ENCODE measurements at regions not wholly inside any gene's neighbourhood (a gene's known extent, or its start where the extent isn't known, plus 50 kb on each side); places are given as distances from the start of the nearest gene placed in this dataset.

DNA sequence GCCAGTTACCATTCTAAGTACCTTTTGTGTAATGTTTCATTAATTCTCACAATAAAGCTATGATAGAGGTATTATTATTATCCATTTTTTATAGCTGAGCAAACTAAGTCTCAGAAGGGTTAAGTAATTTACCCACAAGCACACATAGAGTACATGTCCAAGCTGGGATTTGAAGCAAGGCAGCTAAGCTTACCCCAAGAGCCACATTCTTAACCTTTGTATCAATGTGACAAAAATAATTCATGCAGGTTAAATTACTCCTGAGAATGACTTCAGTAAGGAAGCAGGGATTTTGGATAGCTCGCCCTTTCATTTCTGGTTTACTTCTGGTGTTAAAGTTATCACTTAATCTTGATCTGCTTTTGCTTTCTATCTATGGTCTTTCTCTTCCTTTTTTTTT is 141.9 kb downstream of the ACTBL2 start:
- DNase-seq: no peak
- no peak for ATAC-seq
- intact Hi-C loops (cut with DNase I, micrococcal nuclease): no loop called here

DNA sequence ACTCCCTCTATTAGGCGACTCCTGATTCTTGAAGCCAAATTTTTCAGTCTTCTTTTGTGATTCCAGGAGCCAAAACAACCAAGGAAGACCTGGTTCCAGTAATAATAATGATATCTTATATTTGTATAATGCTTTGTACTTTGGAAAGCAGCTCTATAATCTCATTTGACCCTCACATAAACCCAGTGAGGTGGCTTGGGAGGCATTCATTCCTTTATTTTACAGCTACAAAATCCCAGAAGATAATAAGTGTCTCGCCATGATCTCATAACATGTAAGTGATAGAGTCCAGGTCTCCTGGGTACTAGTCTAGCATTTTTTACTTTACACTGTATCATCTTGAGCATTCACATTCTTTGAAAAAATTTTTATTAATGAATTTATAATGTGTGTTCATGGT is 143.1 kb downstream of the ACTBL2 start:
- intact Hi-C loops (cut with DNase I, micrococcal nuclease): no loop called here
- DNase-seq (no peak), ATAC-seq (no peak)

DNA sequence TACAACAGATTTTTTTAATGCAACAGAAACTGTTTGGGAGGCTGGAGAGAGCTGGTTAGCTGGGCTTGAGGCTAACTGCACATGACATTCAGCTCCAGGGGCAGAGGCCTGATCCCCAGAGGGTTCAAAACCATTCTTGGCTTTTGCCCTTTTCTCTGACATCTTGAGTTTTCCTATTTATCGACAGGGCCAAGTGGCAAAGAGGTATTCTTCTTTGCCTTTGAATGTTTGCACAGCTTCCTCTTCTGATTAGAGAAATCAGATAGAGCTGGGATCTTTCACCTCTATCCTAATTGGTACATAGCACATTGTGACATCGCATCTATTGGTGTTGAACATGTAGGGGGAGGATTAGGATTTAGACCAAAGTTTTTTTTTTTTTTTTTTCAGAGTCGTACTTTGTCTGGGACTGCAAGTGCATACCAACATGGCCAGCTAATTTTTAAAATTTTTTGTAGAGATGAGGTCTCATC is 143.7 kb downstream of the ACTBL2 start:
- intact Hi-C loops (cut with DNase I, micrococcal nuclease): no loop called here
- DNase-seq: no peak
- no peak for ATAC-seq

DNA sequence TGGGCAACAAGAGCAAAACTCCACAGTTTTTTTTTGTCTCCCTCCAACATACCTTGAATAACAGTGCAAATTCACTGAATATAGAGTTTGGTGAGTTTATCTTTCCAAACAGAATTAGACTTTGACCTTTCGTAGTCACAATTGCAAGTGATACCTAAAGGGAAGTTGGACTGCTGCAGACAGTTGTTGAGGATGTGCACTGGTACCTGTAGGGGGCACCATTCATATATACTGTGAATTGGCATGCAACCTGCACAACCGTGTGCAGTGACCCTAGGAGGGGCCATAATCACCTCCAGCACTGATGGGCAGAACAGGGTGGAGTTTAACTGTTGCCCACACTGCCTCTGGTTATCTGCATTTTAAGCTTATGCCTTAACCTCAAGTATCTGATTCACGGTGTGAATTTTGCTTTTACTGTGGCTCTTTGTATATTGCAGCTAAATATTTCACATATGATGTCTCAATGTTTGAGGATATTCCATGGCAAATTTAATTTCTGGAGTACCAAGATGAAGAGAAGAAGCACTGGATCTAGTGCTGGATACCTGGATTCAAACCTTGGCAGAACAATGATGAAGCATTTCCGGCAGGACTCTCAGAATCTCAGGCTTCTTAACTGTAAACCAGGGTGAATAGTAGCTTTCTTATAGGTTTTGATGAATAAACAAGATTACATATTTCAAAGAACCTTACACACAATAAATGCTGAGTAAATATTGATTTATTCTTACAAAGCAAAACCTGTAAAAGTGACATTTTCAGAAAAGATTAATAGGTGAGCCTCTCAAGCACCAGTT is 144.3 kb downstream of the ACTBL2 start:
- intact Hi-C loops (cut with DNase I, micrococcal nuclease): no loop called here
- ATAC-seq (peak; percentile 76), DNase-seq (no peak)

GRCh38 chr5:57335092-57335660 is 147.4 kb downstream of the ACTBL2 start:
- no peak for ATAC-seq
- no peak for DNase-seq
- intact Hi-C loops (cut with DNase I, micrococcal nuclease): no loop called here

- DNase-seq: no peak
- ATAC-seq: no peak
- intact Hi-C loops (cut with DNase I, micrococcal nuclease): no loop called here
Observed at GRCh38 chr5:57334475-57334874, 148.1 kb downstream of the ACTBL2 start.

DNA sequence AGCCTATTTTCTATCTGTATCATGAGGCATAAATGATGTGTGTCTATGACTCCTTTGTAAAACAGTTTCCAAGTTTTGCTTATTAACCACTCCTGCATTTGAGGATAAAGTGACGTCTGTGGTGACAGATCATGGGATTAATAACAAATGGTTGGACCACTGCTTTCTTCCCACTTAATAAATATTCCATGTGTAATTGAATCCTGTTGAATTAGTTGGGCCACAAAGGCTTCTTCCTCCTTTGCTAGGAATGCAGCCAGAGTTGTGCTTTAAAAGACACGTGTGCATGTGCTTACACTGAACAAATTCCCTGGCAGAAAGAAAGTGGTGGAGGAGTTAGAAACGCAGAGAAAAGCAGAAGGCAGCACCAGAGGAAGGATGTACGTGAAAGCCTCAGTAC is 150.2 kb downstream of the ACTBL2 start:
- intact Hi-C loops (cut with DNase I, micrococcal nuclease): no loop called here
- no peak for DNase-seq
- ATAC-seq: no peak

- DNase-seq: no peak
Observed at GRCh38 chr5:57327561-57328367, 153.9 kb downstream of the GPBP1 start.

GRCh38 chr5:57325678-57326397 is 152.0 kb downstream of the GPBP1 start:
- intact Hi-C loops (cut with DNase I, micrococcal nuclease): no loop called here
- no peak for DNase-seq
- ATAC-seq: no peak

More at GRCh38 chr5:57327561-57328367, 153.9 kb downstream of the GPBP1 start:
- peak; percentile 82 for ATAC-seq
- intact Hi-C loops (cut with DNase I, micrococcal nuclease): no loop called here

- intact Hi-C loops (cut with DNase I, micrococcal nuclease): no loop called here
- no peak for DNase-seq
- ATAC-seq: no peak
Observed at GRCh38 chr5:57324861-57325260, 151.0 kb downstream of the GPBP1 start.

- DNase-seq (no peak), ATAC-seq (no peak)
- intact Hi-C loops (cut with DNase I, micrococcal nuclease): no loop called here
Observed at GRCh38 chr5:57324181-57324580, 150.3 kb downstream of the GPBP1 start.

- no peak for ATAC-seq
Observed at GRCh38 chr5:57320582-57320981, 146.7 kb downstream of the GPBP1 start.

GRCh38 chr5:57319628-57320027 is 145.8 kb downstream of the GPBP1 start:
- no peak for DNase-seq
- intact Hi-C loops (cut with DNase I, micrococcal nuclease): no loop called here
- ATAC-seq: no peak

More at GRCh38 chr5:57320582-57320981, 146.7 kb downstream of the GPBP1 start:
- intact Hi-C loops (cut with DNase I, micrococcal nuclease): no loop called here
- DNase-seq: no peak

GRCh38 chr5:57318251-57318650 is 144.4 kb downstream of the GPBP1 start:
- no peak for ATAC-seq
- intact Hi-C loops (cut with DNase I, micrococcal nuclease): no loop called here
- no peak for DNase-seq

DNA sequence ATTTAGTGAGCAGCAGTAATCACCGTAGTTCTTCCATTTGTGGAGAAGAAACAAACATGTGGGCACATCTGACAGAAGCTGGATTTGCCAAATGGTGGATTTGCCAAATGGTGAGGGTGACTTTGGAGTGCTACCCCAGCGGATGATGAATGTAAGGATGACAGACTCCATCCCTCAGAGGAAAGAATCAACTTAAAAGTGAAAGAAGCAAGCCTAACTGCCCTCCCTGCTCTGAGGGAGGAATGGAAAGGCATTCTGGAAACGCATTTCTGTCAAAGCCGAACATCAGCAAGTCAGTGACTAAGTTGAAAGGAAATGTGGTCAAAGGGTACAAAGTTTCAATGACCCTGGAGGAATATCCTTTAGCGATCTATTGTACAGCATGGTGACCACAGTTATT is 143.5 kb downstream of the GPBP1 start:
- ATAC-seq (no peak), DNase-seq (no peak)
- intact Hi-C loops (cut with DNase I, micrococcal nuclease): no loop called here

DNA sequence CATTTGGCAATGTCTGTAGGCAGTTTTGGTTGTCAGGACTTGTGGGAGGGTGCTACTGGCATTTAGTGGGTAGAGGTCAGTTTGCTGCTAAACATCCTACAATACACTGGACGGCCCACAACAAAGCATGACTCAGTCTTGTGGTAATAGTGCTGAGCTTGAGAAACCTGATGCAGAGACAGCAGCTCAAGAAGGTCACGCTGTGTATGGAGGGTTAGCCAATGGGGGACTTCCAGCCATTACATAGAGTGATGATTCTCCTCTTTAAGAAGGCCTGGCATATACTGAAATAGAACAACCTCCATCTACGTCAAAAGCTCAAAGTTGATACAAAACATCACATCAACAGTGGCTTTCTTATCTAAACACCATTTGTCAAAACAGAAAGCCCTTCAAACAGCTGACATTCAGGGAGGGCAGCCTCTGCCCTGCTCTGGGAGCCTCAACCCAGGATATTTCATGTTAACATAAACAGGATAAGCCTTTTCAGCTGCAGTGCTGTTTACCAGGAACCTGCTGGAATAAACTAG is 143.0 kb downstream of the GPBP1 start:
- peak; percentile 29 for ATAC-seq
- DNase-seq: peak in 1 of 2 donors; percentile 30
- intact Hi-C loops (cut with DNase I, micrococcal nuclease): no loop called here

DNA sequence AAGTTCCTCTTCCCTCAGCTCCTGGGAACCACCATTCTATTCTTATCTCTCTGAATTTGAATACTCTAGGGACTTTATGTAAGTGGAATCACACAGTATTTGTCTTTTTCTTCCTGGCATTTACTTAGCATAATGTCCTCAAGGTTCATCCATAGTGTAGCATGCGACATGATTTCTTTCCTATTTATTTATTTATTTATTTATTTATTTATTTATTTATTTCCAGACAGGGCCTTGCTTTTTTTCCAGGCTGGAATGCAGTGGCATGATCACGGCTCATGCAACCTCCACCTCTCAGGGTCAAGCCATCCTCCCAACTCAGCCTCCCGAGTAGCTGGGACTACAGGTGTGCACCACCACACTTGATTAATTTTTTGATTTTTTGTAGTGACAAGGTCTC is 142.1 kb downstream of the GPBP1 start:
- intact Hi-C loops (cut with DNase I, micrococcal nuclease): no loop called here
- DNase-seq: no peak
- ATAC-seq: no peak

All from left colon (tissue), 2 donors.